ENCODE measurements at regions not wholly inside any gene's neighbourhood (a gene's known extent, or its start where the extent isn't known, plus 50 kb on each side); places are given as distances from the start of the nearest gene placed in this dataset.

- ATAC-seq, result no peak
- TF ChIP-seq TSHZ2 (CRISPR knock-in tag; IDR thresholded peaks at IDR 0.05) (no peak), ZC3H10 (CRISPR knock-in tag; IDR thresholded peaks at IDR 0.05) (no peak), TOX (CRISPR knock-in tag; IDR thresholded peaks at IDR 0.05; ENCODE audit: borderline replicate concordance) (no peak), ZNF8 (CRISPR knock-in tag; IDR thresholded peaks at IDR 0.05) (no peak), ZFP30 (CRISPR knock-in tag; IDR thresholded peaks at IDR 0.05) (no peak), ZNF565 (CRISPR knock-in tag; conservative IDR thresholded peaks at IDR 0.05; ENCODE audit: low read depth) (no peak), CREB5 (CRISPR knock-in tag; IDR thresholded peaks at IDR 0.05; ENCODE audit: low read depth) (no peak), ZNF70 (CRISPR knock-in tag; IDR thresholded peaks at IDR 0.05) (no peak), ZFP3 (CRISPR knock-in tag; IDR thresholded peaks at IDR 0.05) (no peak), ISL1 (CRISPR knock-in tag; IDR thresholded peaks at IDR 0.05) (no peak), CSRNP3 (CRISPR knock-in tag; IDR thresholded peaks at IDR 0.05) (no peak), ESRRG (CRISPR knock-in tag; IDR thresholded peaks at IDR 0.05) (no peak)
These were observed 392.8 kb downstream of the SEC23A start for GRCh38 chr14:38710196-38710595.

- no peak for ATAC-seq
- TF ChIP-seq PATZ1 (CRISPR knock-in tag; IDR thresholded peaks at IDR 0.05; ENCODE audit: borderline replicate concordance) (no peak), ZNF8 (CRISPR knock-in tag; IDR thresholded peaks at IDR 0.05) (no peak), POU6F1 (CRISPR knock-in tag; IDR thresholded peaks at IDR 0.05; ENCODE audit: borderline replicate concordance, low read depth) (no peak), CREB5 (CRISPR knock-in tag; IDR thresholded peaks at IDR 0.05; ENCODE audit: low read depth) (no peak), OSR1 (CRISPR knock-in tag; IDR thresholded peaks at IDR 0.05) (no peak)
These were observed 397.8 kb downstream of the SEC23A start for GRCh38 chr14:38705220-38705619.

GRCh38 chr14:38704220-38704619 lies 398.8 kb downstream of the SEC23A start:
- TF ChIP-seq ISL1 (CRISPR knock-in tag; IDR thresholded peaks at IDR 0.05), result no peak
- TF ChIP-seq ZC3H10 (CRISPR knock-in tag; IDR thresholded peaks at IDR 0.05), result no peak
- no peak for TF ChIP-seq CSDC2 (CRISPR knock-in tag; IDR thresholded peaks at IDR 0.05)
- no peak for ATAC-seq

GRCh38 chr14:38696925-38697324 lies 406.1 kb downstream of the SEC23A start:
- no peak for ATAC-seq
- no peak for TF ChIP-seq TSHZ2 (CRISPR knock-in tag; IDR thresholded peaks at IDR 0.05)
- no peak for TF ChIP-seq ZNF8 (CRISPR knock-in tag; IDR thresholded peaks at IDR 0.05)
- TF ChIP-seq RARB (CRISPR knock-in tag; IDR thresholded peaks at IDR 0.05), result no peak
- no peak for TF ChIP-seq SNAI2 (CRISPR knock-in tag; IDR thresholded peaks at IDR 0.05)
- no peak for TF ChIP-seq OSR1 (CRISPR knock-in tag; IDR thresholded peaks at IDR 0.05)
- no peak for TF ChIP-seq BACH2 (CRISPR knock-in tag; IDR thresholded peaks at IDR 0.05; ENCODE audit: borderline replicate concordance)
- TF ChIP-seq CREB5 (CRISPR knock-in tag; IDR thresholded peaks at IDR 0.05; ENCODE audit: low read depth), result no peak
- TF ChIP-seq ZC3H10 (CRISPR knock-in tag; IDR thresholded peaks at IDR 0.05), result no peak
- no peak for TF ChIP-seq POU6F1 (CRISPR knock-in tag; IDR thresholded peaks at IDR 0.05; ENCODE audit: borderline replicate concordance, low read depth)

Measured in SK-N-SH treated with all-trans-retinoic acid at 6 μM for 48 hours (cell line).